MCF 10A (cell line): ENCODE measurements at regions not wholly inside any gene's neighbourhood (a gene's known extent, or its start where the extent isn't known, plus 50 kb on each side); places are given as distances from the start of the nearest gene placed in this dataset.

Source experiments
- BruUV-seq: library from RNA; stranded (reverse); fragments of 400-500 nt; replicated peaks from 2 replicates; lab custom pipeline; 2021; lab: Mats Ljungman, UMichigan
- CTCF ChIA-PET: fragments of 300-600 bp; sonication (Branson Sonifier 250); formaldehyde crosslinking; extraction: SDS; loops from one replicate; lab custom pipeline; 2021; ENCODE audit warnings: antibody characterized with exemption, inconsistent platforms; lab: Yijun Ruan, JAX
- POLR2A ChIA-PET: fragments of 300-600, 350-650 bp; sonication (Branson Sonifier 250); formaldehyde crosslinking; extraction: SDS; loops from one replicate; lab custom pipeline; 2020; ENCODE audit warnings: antibody characterized with exemption, inconsistent platforms; lab: Yijun Ruan, JAX
- DNase-seq: peaks from one replicate; pipeline ENCODE4 v3.0.0-alpha.2; 2018; ENCODE audit not compliant: unreplicated experiment
- H3K27ac Mint-ChIP-seq: one replicate; pipeline ENCODE4 v1.8.0; 2022; ENCODE audit warnings: mild to moderate bottlenecking, low read depth, mixed read lengths; ENCODE audit not compliant: unreplicated experiment
- H3K27me3 Mint-ChIP-seq: one replicate; pipeline ENCODE4 v1.8.0; 2022; ENCODE audit warnings: mixed read lengths; ENCODE audit not compliant: insufficient read depth, unreplicated experiment
- H3K36me3 Mint-ChIP-seq: one replicate; pipeline ENCODE4 v1.8.0; 2022; ENCODE audit warnings: mild to moderate bottlenecking, moderate library complexity, mixed read lengths; ENCODE audit not compliant: insufficient read depth, unreplicated experiment
- H3K4me1 Mint-ChIP-seq: one replicate; pipeline ENCODE4 v1.8.0; 2022; ENCODE audit warnings: mixed read lengths; ENCODE audit not compliant: insufficient read depth, unreplicated experiment
- H3K4me3 Mint-ChIP-seq: one replicate; pipeline ENCODE4 v1.8.0; 2022; ENCODE audit warnings: mild to moderate bottlenecking, moderate library complexity, mixed read lengths; ENCODE audit not compliant: unreplicated experiment
- H3K9me3 Mint-ChIP-seq: one replicate; pipeline ENCODE4 v1.8.0; 2022; ENCODE audit warnings: mixed read lengths; ENCODE audit not compliant: unreplicated experiment
- intact Hi-C: fragments of 100-400 bp; cut with micrococcal nuclease; formaldehyde crosslinking; loops from 2 replicates; pipeline ENCODE4 v1.14.1; 2022
- TF ChIP-seq, protein P1 (sequence below): fragments of 200-600 bp; IDR thresholded peaks from one replicate; pipeline ENCODE4 v1.8.0; 2022; ENCODE audit warnings: antibody characterized with exemption, mild to moderate bottlenecking; ENCODE audit not compliant: unreplicated experiment

DNA sequence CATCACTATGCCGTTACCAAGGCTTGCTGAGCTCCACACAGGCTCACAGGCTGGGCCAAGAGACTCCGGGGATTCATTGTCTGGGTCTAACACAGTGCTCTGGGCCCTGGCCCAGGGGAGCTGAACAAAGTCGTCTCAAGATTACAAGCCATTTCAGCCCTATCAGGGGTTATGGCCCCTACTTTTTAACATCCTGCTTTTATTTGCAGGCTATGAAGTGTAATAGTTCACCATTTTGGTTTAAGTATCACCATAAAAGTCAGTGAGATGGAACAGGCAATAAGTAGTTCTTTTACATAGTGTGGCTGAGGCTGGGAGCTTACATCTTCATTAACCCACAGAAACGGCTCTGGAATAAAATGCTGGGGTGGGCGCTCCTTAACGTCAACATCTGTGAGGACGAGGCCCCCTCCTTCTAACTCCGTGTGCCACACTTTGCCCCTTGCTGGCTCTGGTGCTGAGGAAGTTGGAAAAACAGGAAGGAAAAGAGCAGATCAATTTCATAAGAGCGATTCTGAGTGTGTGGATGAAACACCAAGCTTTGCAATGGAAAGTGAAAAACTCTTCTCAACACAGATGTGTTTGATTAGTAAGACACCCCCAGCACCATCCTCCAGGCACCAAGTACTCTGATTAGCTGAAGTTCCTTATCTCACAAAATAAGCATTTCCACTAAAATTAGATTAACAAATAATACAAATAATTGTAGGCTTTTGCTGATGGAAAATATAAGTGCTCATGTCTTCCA is 447.3 kb downstream of the MAFB start:
- TF ChIP-seq, protein P1, sequence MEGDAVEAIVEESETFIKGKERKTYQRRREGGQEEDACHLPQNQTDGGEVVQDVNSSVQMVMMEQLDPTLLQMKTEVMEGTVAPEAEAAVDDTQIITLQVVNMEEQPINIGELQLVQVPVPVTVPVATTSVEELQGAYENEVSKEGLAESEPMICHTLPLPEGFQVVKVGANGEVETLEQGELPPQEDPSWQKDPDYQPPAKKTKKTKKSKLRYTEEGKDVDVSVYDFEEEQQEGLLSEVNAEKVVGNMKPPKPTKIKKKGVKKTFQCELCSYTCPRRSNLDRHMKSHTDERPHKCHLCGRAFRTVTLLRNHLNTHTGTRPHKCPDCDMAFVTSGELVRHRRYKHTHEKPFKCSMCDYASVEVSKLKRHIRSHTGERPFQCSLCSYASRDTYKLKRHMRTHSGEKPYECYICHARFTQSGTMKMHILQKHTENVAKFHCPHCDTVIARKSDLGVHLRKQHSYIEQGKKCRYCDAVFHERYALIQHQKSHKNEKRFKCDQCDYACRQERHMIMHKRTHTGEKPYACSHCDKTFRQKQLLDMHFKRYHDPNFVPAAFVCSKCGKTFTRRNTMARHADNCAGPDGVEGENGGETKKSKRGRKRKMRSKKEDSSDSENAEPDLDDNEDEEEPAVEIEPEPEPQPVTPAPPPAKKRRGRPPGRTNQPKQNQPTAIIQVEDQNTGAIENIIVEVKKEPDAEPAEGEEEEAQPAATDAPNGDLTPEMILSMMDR: no peak
- intact Hi-C loops: no loop called here
- ChIA-PET POLR2A (no interaction called here), CTCF (no interaction called here)
- Mint-ChIP-seq H3K27ac (no peak overlapping the region), H3K36me3 (no peaks in the 10 kb centered on the region), H3K27me3 (peaks cover 45% of the 10 kb centered on the region), H3K4me1 (no peaks in the 10 kb centered on the region), H3K4me3 (no peak overlapping the region), H3K9me3 (no peaks in the 10 kb centered on the region)
- DNase-seq: no peak
- no TSS peak for BruUV-seq

DNA sequence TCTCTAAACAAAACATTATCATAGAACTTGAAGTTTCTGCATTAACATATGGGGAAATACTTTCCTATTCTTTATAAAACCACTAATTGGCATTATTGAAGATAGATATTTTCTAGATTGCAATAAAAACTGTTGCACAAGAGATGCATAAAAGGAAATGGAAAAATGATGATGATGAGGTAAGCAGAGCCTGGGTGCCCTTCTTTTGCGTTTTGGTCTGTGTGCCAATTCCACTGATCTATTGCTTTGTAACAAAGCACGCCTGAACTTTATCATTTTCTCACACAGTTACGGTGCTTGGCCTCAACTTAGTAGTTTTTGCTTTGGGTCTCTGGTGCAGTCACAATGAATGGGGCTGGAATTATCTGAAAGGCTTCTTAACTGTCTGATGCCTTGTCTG is 450.5 kb downstream of the MAFB start:
- Mint-ChIP-seq H3K27me3 (peaks cover 73% of the 10 kb centered on the region), H3K27ac (no peak overlapping the region), H3K36me3 (peaks cover 3% of the 10 kb centered on the region), H3K4me3 (no peak overlapping the region), H3K9me3 (no peaks in the 10 kb centered on the region), H3K4me1 (no peaks in the 10 kb centered on the region)
- ChIA-PET CTCF (no interaction called here), POLR2A (no interaction called here)
- TF ChIP-seq, protein P1: no peak
- intact Hi-C loops: no loop called here
- no peak for DNase-seq
- BruUV-seq: no TSS peak

DNA sequence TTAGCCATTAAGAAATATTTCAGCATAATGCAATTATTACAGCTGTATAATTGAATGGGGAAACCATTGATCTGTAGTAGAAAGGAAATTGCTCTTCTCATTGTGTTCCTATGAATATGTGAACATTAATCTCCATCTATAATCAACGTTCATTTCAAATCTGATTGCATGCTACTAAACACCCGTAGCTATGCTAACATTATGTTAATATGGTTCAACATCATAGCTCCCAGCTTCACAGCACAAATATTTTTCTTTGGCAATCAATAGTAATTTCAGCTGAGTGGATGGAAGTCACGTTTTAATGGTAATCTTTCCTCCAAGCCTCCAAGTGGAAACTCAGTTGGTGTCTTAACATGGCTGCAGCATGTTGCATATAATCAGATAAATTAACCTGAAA is 454.4 kb downstream of the MAFB start:
- Mint-ChIP-seq H3K36me3 (peaks cover 10% of the 10 kb centered on the region), H3K9me3 (no peaks in the 10 kb centered on the region), H3K4me1 (no peaks in the 10 kb centered on the region), H3K27me3 (peaks cover 49% of the 10 kb centered on the region), H3K4me3 (no peak overlapping the region), H3K27ac (no peak overlapping the region)
- TF ChIP-seq, protein P1: no peak
- intact Hi-C loops: no loop called here
- CTCF ChIA-PET: interaction anchor here (0.6 to 0.7 kb wide), 3 partner anchors 68 to 974 kb away, joined by 3 read pairs; no protein-coding TSS in a partner anchor
- POLR2A ChIA-PET: interaction anchor here (0.6 to 1.0 kb wide), 2 partner anchors 9 to 26 kb away, joined by 3 to 4 read pairs; no protein-coding TSS in a partner anchor
- DNase-seq: no peak
- BruUV-seq: no TSS peak

DNA sequence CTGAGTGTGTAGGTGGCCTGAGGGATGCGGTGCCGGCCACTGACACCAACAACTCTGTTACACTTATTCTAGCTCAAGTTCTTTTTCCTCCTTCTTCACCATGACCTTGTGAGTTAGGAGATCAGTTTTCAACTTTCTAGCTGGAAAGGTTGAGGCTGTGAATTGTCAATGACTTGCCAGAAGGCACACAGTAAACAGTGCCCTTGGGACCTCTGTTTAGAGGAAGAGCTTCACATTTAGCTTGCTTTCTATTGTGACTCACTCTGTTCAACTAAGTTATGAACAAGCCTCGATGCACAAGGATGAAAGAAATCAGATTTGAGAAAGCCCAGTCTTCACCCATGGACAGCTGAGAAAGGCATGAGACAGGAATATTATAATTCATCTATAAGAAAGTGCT is 455.6 kb downstream of the MAFB start:
- H3K36me3 Mint-ChIP-seq: peaks cover 10% of the 10 kb centered on the region
- peaks cover 37% of the 10 kb centered on the region for H3K27me3 Mint-ChIP-seq
- ChIA-PET CTCF (interaction anchor here (0.5 to 1.4 kb wide), 4 partner anchors 18 to 643 kb away, joined by 3 to 5 read pairs (median 3); no protein-coding TSS in a partner anchor), POLR2A (interaction anchor here (0.5 to 1.0 kb wide), 2 partner anchors 12 to 332 kb away, joined by 3 read pairs; no protein-coding TSS in a partner anchor)
- DNase-seq: no peak
- no peaks in the 10 kb centered on the region for H3K9me3 Mint-ChIP-seq
- TF ChIP-seq, protein P1: no peak
- no peak overlapping the region for H3K4me3 Mint-ChIP-seq
- no TSS peak for BruUV-seq
- no peak overlapping the region for H3K27ac Mint-ChIP-seq
- intact Hi-C loops: no loop called here
- no peaks in the 10 kb centered on the region for H3K4me1 Mint-ChIP-seq
